Colonic mucosa (tissue), 4 donors: ENCODE measurements at regions not wholly inside any gene's neighbourhood (a gene's known extent, or its start where the extent isn't known, plus 50 kb on each side); places are given as distances from the start of the nearest gene placed in this dataset.

Source experiments
- DNase-seq: peaks from one replicate; pipeline ENCODE4 v3.0.0-alpha.2; 2020
- H3K27ac ChIP-seq: fragments of 200-600 bp; one replicate; pipeline ENCODE4 v1.8.0; 2021
- H3K27me3 ChIP-seq: fragments of 200-600 bp; one replicate; pipeline ENCODE4 v1.8.0; 2021
- H3K36me3 ChIP-seq: fragments of 200-600 bp; one replicate; pipeline ENCODE4 v1.8.0; 2021
- H3K4me1 ChIP-seq: fragments of 200-600 bp; one replicate; pipeline ENCODE4 v1.8.0; 2021; ENCODE audit warnings: mild to moderate bottlenecking
- H3K4me3 ChIP-seq: fragments of 200-600 bp; one replicate; pipeline ENCODE4 v1.8.0; 2021
- H3K9ac ChIP-seq, 2 donors: one replicate each; pipeline ENCODE4 v1.7.0; 2013; ENCODE audit warnings: control low read depth in 2 of 2, low read depth in 2 of 2, low read length in 2 of 2
- H3K9me3 ChIP-seq: fragments of 200-600 bp; one replicate; pipeline ENCODE4 v1.8.0; 2021
- CTCF ChIP-seq: fragments of 200-600 bp; IDR thresholded peaks from one replicate; pipeline ENCODE4 v1.8.0; 2022; ENCODE audit warnings: antibody characterized with exemption, mild to moderate bottlenecking
- intact Hi-C: fragments of 100-400 bp; cut with DNase I; formaldehyde crosslinking; loops from one replicate; pipeline ENCODE4 v1.14.1; 2022
- donor health status: healthy.
- donor health status: DM: no; HTN: no; CAD: no.
- donor health status: DM: no; HTN: no; CAD: no.

- Histone ChIP-seq H3K9ac (no peak overlapping the region), H3K27me3 (no peaks in the 10 kb centered on the region), H3K36me3 (no peaks in the 10 kb centered on the region), H3K4me3 (no peak overlapping the region), H3K9me3 (no peaks in the 10 kb centered on the region), H3K4me1 (no peaks in the 10 kb centered on the region), H3K27ac (no peak overlapping the region)
- intact Hi-C loops, result no loop called here
- no peak for TF ChIP-seq CTCF
- DNase-seq, result no peak
Measured at GRCh38 chr3:34475851-34476250, 677.4 kb downstream of the PDCD6IP start.

- H3K36me3 ChIP-seq, result no peaks in the 10 kb centered on the region
- no peak for TF ChIP-seq CTCF
- H3K9ac ChIP-seq, result no peak overlapping the region
- no peaks in the 10 kb centered on the region for H3K27me3 ChIP-seq
- H3K4me1 ChIP-seq, result no peaks in the 10 kb centered on the region
- intact Hi-C loops, result no loop called here
- DNase-seq, result no peak
- no peak overlapping the region for H3K4me3 ChIP-seq
- H3K27ac ChIP-seq, result no peak overlapping the region
- H3K9me3 ChIP-seq, result no peaks in the 10 kb centered on the region
Measured at GRCh38 chr3:34483311-34483887, 685.0 kb downstream of the PDCD6IP start.

- Histone ChIP-seq H3K4me1 (no peaks in the 10 kb centered on the region), H3K9ac (no peak overlapping the region), H3K27ac (no peak overlapping the region), H3K27me3 (no peaks in the 10 kb centered on the region), H3K36me3 (no peaks in the 10 kb centered on the region), H3K9me3 (no peaks in the 10 kb centered on the region), H3K4me3 (no peak overlapping the region)
- no peak for TF ChIP-seq CTCF
- DNase-seq, result no peak
- intact Hi-C loops, result no loop called here
Measured at GRCh38 chr3:34504366-34504765, 705.9 kb downstream of the PDCD6IP start.

- H3K9me3 ChIP-seq, result no peaks in the 10 kb centered on the region
- H3K9ac ChIP-seq, result no peak overlapping the region
- no peak overlapping the region for H3K4me3 ChIP-seq
- H3K36me3 ChIP-seq, result no peaks in the 10 kb centered on the region
- no peak for DNase-seq
- TF ChIP-seq CTCF, result no peak
- intact Hi-C loops, result no loop called here
- H3K27me3 ChIP-seq, result no peaks in the 10 kb centered on the region
- H3K4me1 ChIP-seq, result no peaks in the 10 kb centered on the region
- no peak overlapping the region for H3K27ac ChIP-seq
Measured at GRCh38 chr3:34504775-34505174, 706.3 kb downstream of the PDCD6IP start.

- no peak overlapping the region for H3K4me3 ChIP-seq
- no peak overlapping the region for H3K9ac ChIP-seq
- DNase-seq, result no peak
- no peaks in the 10 kb centered on the region for H3K36me3 ChIP-seq
- H3K27ac ChIP-seq, result no peak overlapping the region
- intact Hi-C loops, result no loop called here
- H3K27me3 ChIP-seq, result no peaks in the 10 kb centered on the region
- no peaks in the 10 kb centered on the region for H3K4me1 ChIP-seq
- TF ChIP-seq CTCF, result no peak
- no peaks in the 10 kb centered on the region for H3K9me3 ChIP-seq
Measured at GRCh38 chr3:34508732-34509131, 710.3 kb downstream of the PDCD6IP start.
